NCI-H748 treated with DMSO at 0.1 percent for 48 hours (cell line): ENCODE measurements at regions not wholly inside any gene's neighbourhood (a gene's known extent, or its start where the extent isn't known, plus 50 kb on each side); places are given as distances from the start of the nearest gene placed in this dataset.

ENCODE experiments used
- DNase-seq: peaks from one replicate; lab custom pipeline; 2025; lab: John Stamatoyannopoulos, UW

DNA sequence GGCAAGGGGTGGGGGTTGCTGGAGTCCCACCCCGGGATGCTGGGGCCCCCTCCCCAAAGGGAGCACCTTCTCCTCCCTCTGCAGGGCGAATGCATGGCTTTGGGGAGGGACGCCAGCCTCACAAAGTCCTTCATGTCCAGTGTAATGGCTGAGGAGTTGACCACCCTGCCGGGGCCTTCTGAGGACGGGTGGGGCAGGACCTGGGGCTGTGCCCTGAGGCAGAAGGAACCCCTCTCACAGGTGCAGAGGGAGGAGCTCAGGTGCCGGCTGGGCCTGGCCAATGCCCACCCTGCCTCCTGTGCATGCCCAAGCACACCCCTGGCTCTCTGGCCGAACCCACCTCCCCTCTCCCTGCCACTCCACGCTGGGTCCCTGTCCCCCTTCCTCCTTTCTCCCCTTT lies 64.3 kb upstream of the RNU6ATAC start:
- no peak for DNase-seq

DNA sequence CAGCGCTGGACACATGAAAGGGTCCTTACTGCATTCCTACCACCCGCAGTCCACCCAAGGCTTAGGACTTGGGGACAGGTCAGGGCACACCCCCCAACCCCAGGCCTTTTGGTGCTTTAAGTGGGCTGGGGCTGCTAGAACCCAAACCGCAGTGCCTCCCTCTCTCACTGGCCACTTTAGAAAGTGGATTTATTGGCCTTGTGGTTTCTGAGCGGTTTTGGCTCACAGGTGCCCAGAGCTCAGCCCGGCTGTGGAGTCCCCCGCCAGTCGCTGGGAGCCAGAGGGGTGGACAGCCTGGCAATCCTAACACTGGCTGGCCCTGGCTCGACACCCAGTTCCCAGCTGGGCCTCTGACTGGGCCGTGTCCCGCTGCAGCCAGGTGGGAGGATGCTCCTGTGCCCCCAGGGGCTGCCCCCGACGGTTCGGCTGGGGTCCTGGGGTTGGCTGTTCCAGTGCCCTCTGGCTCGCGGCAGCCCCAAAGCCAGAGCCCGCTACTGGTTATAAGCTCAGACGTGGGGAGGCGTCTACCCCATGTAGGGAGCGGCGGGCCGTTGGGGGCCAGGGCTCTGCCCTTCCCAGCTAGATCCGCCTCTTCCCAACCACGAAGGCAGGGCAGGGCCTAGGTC lies 65.2 kb upstream of the RNU6ATAC start:
- DNase-seq: no peak

DNA sequence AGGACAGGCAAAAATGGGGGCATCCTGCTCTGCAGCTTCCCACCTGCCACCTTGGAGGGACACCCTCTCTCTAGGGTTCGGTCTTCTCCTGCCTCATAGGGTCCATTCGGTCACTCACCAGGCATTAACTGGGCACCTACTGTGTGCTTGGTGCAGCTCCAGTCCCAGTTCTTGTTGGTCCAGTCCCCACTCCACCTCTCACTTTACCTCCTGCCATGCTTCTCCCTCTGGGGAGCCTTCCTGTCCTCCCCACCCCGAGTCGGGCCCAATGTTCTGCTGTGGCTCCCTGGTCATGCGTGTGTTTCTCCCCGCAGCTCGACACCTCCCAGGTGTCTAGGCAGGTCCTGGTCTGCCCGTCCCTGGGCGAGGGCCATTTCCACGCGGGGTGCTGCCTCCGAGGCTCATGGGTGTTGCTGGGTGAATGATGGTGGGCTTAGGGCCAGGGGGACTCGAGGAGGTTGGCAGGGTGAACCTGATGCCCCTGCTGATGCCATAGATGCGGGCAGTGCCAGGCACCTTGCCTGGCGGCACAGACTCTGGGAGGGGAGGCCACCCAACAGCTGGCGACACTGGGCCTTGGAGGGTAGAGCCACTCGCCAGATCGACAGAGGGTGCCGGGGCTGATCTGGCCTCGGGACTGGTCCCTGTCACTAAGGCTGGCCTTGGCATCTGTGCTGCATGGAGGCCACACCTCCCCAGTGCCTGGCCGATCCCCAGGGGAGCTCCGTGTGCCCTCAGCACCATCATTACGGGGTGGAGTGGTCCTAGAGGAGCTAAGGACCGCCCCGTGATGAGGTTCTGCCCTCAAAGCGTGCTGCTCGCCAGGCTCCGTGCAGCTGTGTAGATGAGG lies 66.0 kb upstream of the RNU6ATAC start:
- DNase-seq: no peak

DNA sequence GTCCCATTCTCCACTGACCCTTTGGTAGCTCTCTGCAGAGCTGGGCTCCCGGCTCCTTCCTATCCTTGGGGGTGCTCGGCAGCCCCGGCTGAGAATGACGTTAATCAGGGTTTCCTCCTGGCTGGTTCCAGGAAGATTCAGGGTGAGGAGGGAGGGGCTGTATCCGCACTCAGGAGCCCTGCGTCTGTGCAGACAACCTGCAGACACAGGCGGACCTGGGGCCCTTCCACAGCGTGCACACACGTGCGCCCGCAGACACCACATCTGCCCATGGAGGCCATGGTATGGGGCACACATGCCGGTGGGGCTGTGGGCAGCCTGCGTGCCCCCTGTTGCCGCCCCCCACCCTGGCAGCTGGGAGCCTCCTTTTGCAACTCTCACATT lies 66.6 kb upstream of the RNU6ATAC start:
- DNase-seq: no peak

DNA sequence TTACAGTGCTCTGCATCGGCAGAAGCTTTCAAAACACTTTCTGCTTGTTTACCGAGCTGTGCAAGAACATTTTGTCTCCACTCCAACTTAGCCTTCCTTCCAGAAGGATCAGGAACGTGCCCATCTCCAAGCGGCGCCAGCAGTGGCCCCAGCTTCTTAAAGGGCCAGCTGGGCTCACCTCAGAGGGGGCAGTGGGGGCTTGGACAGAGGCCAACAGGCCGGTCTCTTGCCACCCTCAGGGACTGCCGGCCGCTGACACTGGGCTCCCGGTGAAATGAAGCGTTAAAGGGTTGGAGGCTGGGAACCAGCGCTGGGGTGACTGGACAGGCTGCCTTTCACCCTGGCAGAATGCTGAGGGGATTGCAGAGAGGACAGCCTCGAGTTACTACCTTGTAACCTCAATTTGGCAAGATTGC lies 67.0 kb upstream of the RNU6ATAC start:
- DNase-seq: no peak

DNA sequence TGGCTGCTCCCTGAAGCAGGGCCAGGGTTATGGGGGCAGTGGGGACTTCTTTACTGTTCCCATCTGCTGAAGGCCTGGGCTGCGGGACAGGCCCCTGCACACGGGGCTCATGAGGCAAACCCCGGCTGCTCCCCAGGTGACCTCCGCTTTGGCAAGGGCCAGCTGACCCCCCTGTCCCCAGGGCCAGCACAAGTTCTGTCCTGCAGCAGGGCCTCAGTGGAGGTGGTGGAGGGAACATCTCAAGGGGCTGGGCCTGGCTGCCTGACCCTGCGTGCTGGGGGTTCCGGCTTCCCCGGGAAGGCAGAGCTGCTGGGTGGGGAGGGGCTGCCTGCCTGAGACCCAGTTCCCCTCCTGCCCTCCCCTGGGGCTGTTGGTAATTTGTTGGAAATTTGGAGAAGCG lies 67.4 kb upstream of the RNU6ATAC start:
- no peak for DNase-seq

DNA sequence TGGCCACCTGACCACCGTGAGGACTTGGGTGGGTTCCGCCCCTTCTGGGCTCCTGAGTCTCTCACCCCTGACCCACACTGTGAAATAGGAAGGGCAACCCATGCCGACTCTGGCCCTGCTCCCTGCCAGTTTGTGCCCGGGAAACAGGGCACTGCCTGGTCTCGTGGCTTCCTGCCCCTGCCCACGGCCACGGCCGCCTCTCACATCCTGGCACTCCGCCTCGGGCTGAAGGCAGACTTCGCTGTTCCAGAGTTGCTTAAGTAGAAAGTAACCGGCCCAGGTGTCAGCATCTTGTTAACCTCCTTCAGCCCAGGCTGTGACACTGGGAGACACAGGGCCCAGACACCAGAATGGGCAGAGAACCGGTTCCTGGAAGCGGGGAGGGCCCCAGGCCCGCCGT lies 68.7 kb upstream of the RNU6ATAC start:
- DNase-seq: no peak

DNA sequence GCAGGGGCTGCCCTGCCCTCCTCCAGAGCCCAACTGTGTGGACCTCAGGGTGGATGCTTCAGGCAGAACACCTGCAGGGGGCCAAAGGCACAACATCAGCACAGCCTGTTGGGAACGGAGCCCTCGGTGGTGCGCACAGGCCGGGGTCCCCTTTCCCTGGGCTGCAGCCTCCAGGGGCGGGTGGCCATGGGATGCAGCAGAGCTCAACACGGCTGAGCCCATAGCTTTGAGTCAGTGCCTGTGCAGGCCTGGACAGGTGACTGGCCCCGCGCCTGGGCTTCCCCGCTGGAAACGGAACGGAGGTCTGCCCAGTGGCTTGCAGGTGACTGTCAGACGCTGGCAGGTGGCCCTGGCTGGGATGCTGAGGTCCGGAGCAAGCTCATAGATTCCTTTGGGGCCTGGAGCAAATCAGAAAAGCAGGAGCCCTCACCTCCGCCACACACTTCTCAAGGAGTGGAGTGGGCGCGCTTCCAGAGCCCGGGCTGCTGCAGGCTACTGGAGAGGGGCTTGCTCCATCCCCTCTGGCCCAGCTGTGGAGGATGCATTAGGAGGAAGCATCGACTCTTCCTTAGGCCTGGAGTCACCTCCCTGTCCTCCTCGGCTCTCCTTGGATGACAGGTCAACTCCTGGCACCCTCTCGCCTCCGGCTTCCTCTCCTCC lies 69.8 kb upstream of the RNU6ATAC start:
- no peak for DNase-seq

DNA sequence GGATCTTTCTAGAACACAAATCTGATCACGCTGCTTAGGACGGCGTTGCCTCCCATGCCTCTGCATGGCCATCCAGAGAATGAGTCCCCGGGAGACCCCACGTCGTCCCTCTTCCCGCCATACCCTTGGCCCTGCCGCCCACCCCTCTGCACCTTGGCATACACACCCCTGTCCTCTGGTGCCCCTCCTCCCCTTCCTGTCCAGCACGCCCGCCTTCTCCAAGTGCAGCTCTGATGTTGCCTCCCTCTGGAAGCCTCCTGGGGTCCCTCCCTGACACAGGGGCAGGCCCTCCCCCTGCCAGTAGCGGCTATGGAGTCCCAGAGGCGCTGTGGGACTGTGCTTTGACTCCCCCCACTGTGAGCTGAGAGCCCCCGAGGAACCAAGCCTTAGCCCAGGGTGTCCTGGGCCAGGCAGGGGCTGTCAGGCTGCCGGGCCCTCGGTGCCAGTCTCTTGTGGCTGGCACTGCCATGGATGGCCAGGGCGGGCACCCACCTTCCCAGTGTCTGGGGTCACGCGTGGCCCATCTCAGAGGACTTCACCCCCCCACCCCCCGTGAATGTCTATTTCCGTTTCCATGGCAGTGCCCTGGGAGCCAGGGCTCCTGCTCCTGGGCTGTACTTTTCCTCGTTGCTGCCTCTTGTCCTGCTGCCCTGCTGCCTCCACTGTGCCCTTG lies 70.5 kb upstream of the RNU6ATAC start:
- DNase-seq: no peak

DNA sequence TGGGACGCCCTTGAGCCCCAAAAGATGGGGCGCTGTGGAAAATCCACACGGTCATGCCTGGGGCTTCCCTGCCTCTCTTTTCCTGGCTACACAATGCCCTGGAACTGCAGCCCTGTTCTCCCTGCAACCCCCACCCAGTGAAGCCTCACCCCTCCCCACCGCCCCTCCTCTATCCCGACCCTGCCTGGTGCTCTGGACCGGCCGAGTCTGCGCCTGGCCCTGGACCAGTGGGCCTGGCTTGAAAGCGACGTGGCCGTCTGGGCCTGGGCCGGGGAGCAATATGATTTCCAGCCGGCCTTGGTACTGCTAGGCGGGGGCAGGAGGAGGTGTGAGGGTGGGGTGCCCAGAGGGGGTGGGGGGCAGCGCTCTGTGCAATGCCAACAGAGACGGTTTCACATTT lies 71.0 kb upstream of the RNU6ATAC start:
- DNase-seq: no peak

DNA sequence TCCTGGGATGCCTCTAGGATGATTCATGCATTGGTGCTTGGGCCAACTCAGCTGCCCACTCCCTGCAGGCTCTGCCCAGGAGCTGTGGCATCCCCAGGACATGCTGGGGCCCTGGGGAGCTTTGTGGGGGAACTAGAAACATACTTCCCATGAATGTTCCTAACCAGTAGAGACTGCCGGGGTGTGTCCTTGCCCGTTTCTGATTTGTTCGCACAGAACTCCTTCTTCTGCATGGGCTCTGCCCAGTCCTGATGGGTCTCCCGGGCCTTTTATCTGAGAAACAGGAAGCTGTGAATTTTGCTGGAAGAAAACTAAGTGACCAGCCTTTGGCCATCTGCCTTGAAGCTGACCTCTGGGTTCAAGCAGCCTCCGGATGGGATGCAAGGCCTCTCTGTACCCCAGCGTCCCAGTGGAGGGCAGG lies 71.6 kb upstream of the RNU6ATAC start:
- DNase-seq: no peak

DNA sequence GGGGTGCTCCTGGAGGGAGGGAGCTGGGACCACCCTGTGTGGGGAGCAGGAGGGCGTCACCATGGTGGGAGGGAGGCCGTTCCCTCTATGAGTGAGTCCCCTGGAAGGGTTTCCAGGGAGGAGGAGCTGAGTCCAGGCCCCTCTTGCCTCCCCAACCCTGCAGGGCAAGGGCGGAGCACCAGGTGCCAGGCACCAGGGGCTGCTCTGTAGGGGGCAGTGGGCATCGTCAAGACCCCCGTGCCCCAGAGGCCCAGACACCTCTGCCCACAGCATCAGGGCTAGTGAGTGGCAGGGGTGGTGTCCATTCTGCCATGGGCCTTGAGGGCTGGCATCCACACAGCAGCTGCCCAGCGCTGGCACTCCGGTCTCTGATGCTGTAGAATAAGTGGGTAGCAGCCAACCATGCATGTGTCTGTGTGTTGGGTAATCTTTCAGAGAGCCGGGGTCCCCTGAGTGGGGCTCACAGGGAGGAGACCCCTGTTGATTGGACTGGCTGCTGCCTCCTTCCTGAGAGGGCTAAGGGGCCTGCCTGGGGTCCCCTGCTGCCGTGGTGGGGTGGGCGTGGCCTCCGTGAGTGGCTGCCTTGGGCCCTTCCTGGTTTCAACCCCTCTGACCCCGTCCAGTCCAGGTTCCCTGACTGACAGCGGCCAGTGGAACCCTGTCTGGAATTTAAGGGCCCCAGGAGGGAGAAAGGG lies 72.7 kb upstream of the RNU6ATAC start:
- DNase-seq: no peak

DNA sequence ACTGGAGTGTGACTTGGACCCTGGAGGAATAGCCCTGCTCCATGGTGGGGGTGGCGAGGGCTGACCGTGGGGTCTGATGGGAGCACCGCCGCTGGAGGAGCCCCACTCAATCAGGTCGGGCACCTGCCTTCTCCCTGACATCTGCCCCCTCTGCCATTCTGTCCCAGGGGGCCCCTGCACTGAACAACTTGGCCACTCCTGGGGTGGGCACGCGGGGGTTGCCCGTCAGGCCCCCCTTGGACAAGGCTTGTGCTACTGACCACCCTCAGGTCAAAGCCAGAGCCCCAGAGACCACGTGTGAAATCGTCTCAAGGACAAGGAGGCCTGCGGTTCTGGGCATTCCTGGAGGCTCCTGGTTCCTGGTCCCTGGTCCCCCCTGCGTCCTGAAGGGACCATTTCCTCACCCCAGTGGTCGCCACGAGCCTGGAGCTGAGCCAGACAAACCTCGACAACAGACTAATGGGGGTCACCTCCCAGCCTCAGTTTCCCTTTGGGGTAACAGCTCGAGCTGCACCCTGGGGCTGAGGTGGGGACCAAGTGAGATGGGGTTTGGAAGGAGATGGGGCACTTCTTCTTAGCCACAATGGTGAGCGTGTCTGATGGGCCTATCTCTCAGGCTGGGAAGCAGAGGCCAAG lies 73.4 kb upstream of the RNU6ATAC start:
- no peak for DNase-seq

DNA sequence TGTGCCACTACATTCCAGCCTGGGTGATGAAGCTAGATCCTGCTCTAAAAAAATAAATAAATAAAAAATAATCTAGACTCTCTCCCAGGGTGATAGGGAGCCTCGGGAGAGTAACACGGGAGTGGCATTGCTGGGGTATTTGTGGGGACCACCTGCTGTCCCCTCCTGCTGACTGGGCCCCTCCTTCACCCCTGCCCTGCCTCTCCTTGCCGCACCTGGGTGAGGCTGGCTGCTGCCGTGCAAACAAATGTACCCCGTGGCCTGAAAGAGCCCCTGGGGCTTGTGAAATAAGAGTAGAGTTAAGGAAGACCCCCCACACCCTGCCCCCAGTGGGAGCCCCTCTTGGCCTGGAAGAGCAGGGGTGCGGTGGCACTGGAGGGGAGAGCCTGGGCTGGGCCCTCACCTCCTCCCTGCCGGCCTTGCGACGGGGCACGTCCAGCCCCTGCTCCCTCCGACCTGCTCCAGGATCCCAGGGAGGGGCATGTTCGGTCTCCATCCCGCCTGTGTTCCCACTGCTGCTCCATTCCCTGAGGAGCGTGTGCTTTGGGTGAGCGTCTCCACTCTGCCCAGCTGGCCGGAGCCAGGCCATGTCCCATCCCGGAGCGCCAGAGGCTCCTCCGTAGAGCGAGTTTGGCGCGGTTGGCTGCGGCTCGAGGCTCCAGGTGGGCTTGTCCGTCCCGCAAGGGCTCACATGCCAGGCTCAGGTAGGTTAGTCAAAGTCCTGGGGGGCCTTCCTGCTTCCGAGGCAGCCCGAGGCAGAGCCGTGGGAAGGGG lies 75.0 kb upstream of the RNU6ATAC start:
- DNase-seq: no peak

DNA sequence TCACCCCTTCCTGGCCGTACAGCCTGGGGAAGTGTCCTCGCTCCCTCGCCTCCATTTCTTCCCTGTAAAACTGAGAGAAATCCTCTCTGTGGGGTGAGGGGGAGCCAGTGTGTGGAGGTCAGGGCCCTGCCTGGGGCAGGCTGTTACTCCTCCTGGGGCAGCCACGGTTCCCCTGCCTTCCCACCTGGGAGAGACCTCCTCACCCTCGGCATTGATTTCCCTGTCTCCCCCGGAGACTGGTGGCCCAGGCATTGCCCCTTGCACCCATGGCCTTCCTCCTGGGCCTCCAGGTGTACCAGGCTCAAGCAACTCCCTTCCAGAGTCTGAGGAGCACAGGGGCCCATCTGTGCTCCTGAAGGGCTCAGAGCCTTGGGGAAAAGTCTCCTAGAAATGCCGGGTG lies 75.6 kb upstream of the RNU6ATAC start:
- no peak for DNase-seq

DNA sequence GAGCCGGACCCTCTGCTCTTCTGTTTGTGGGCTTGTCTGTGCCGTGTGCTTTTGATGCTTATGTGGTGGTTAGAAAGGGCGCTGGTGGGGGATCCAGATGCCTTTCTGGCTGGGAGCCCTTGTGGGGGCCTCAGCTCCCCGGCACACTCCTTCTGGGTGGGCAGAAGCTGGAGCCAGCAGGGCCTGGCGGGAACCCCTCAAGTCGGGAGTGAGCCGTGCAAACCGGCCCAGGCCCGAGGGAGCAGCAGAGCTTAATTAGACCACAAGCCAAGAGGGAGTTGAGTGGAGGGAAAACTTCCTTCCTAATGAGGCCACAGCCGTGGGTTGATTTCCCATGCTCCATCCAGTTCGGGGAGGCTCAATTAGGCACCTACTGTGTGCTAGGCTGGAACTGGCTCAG lies 76.0 kb upstream of the RNU6ATAC start:
- DNase-seq: no peak

DNA sequence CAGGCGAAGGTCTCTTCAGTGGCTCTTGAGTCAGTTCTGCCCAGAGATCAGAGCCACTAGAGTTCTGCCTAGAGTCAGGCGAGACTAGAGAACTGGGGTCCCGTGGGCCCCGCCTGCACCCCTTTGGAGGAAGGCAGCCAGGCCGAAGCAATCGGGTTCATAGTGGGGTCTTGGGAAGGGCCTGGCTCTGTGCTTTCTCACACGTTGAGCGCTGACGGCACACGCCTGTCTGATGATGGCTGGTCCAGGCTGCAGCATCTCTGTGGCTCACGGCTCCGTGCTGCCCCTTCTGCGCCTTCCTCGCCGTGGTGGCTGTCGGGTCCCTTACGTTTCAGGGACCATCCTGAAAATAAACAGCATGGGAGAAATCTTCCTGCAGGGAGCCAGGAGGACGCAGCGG lies 78.3 kb upstream of the RNU6ATAC start:
- no peak for DNase-seq

DNA sequence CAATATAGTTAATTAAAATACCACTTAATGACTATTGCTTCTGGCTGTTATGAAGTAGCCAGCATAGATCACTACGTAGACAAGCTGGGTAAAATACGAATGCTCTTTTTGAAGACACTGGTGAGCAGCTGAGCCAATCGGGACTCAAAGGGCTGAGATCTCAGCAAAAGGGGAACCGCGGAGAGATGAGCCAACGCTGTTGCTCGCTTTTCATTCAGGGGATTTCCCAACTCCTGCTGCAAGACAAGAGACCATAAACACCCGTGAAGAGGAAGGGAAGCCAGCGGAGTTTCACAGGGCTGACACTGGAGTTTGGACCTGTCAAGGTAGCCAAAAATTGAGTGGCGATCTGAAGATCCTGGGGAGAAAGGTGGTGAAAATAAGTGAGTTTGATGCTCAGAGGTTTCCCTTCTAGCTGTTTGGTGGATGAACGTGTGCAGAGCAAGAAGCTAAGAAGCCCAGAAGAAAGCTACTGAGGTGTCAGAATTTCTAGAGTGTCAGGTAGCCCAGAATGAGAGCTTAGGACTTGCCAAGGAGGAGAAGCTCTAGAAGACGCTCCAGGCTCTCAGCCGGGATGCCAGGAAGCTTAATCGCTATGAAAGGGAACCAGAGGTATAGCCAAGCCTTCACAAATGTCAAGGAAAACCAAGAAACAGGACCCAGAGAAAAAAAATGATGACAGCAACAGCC lies 79.6 kb upstream of the RNU6ATAC start:
- DNase-seq: no peak

DNA sequence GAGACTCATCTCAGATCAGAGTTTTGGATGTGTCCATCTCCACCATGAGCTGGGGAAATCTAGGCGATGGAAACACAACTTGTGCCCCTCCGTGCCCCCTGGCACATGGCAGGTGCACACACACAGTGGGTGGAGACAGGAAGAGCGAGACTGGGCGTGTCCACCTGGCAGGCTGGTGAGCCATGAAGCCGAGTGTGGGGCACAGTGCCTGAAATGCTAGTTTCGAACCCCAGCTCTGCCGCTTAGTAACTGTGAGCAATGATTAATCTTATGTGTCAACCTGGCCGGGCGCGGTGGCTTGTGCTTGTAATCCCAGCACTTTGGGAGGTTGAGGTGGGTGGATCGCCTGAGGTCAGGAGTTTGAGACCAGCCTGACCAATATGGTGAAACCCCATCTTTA lies 80.8 kb upstream of the RNU6ATAC start:
- DNase-seq: no peak

DNA sequence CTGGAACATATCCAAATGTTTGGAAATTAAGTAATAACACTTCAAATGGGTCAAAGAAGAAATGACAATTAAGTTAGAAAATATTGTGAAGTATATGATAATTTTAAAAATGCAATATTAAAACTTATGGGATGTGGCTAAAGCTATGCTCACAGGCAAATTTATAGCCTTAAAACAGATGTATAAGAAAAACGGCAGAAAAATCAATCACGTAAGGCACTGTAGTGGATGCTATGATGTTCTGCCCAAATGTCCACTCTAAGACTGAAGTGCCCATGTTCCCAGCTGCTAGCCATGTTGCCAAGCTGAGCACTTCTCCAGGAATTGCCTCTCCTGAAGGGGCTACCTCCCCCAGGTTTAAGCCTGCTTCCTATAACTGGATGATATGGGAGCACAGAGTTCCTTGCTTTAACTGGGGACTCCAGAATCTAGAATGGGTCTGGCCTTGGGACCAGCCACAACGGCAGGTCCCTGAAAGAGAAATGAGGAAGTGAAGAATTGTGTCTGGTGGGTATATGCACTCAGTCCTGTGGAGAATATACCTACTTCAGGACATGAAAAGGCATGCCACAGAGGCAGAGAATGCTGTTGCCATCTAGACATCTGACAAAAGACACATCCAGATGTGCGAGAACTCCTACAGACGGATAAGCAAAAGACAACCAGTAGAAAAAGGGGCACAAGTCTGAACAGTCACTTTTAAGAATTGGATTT lies 78.2 kb upstream of the RXRA start:
- no peak for DNase-seq
